IMR-90 (cell line): ENCODE measurements at regions not wholly inside any gene's neighbourhood (a gene's known extent, or its start where the extent isn't known, plus 50 kb on each side); places are given as distances from the start of the nearest gene placed in this dataset.

Source experiments
- ATAC-seq: fragments of 200-7000 bp; cut with Tn5 transposase; 2 replicates; pipeline ENCODE4 v1.9.1; 2020; ENCODE audit warnings: low read depth, mild to moderate bottlenecking, moderate library complexity
- BruUV-seq: library from RNA; stranded (reverse); fragments of 400-500 nt; replicated peaks from 2 replicates; lab custom pipeline; 2021; lab: Mats Ljungman, UMichigan
- CTCF ChIA-PET: fragments of 300-600 bp; formaldehyde crosslinking; extraction: SDS; loops from one replicate; lab custom pipeline; 2021; ENCODE audit warnings: antibody characterized with exemption; lab: Yijun Ruan, JAX
- POLR2A ChIA-PET: fragments of 300-600 bp; sonication (Branson Sonifier 250); formaldehyde crosslinking; loops from one replicate; lab custom pipeline; 2022; ENCODE audit warnings: antibody characterized with exemption; ENCODE audit not compliant: unreplicated experiment; lab: Charles Lee
- DNase-seq: peaks from one replicate; pipeline ENCODE4 v3.0.0; 2013
- H2AFZ ChIP-seq: replicated peaks from 2 replicates; pipeline ENCODE3; 2013; ENCODE audit warnings: low read length, mild to moderate bottlenecking; ENCODE audit not compliant: poor library complexity
- H2AK5ac ChIP-seq: 2 replicates; pipeline ENCODE4 v1.6.1; 2013; ENCODE audit warnings: low read depth, low read length, inconsistent platforms
- H2AK9ac ChIP-seq: replicated peaks from 2 replicates; pipeline ENCODE3; 2013; ENCODE audit warnings: mild to moderate bottlenecking, low read depth, low read length, moderate library complexity; ENCODE audit not compliant: poor library complexity
- H2BK120ac ChIP-seq: 2 replicates; pipeline ENCODE4 v1.6.1; 2013; ENCODE audit warnings: low read depth, low read length, inconsistent platforms
- H2BK15ac ChIP-seq: 3 replicates; pipeline ENCODE4 v1.6.1; 2013; ENCODE audit warnings: low read depth, low read length, inconsistent platforms
- H2BK20ac ChIP-seq: 2 replicates; pipeline ENCODE4 v1.6.1; 2013; ENCODE audit warnings: low read depth, mild to moderate bottlenecking, inconsistent platforms, low read length, moderate library complexity
- H2BK5ac ChIP-seq: 2 replicates; pipeline ENCODE4 v1.6.1; 2013; ENCODE audit warnings: mild to moderate bottlenecking, low read depth, low read length, inconsistent platforms; ENCODE audit not compliant: poor library complexity, severe bottlenecking
- H3K14ac ChIP-seq: replicated peaks from 2 replicates; pipeline ENCODE4 v1.6.1; 2013; ENCODE audit warnings: low read depth, low read length, inconsistent platforms
- H3K18ac ChIP-seq: 2 replicates; pipeline ENCODE4 v1.6.1; 2013; ENCODE audit warnings: low read depth, low read length, control low read depth
- H3K23ac ChIP-seq: 2 replicates; pipeline ENCODE4 v1.6.1; 2013; ENCODE audit warnings: low read depth, low read length, inconsistent platforms
- H3K27ac ChIP-seq: 2 replicates; pipeline ENCODE4 v1.5.1; 2013; ENCODE audit warnings: mild to moderate bottlenecking, control low read depth, low read length; ENCODE audit not compliant: insufficient read depth
- H3K27me3 ChIP-seq: 2 replicates; pipeline ENCODE4 v1.6.1; 2013; ENCODE audit warnings: low read length; ENCODE audit not compliant: control insufficient read depth, insufficient read depth
- H3K36me3 ChIP-seq: 2 replicates; pipeline ENCODE4 v1.6.1; 2013; ENCODE audit warnings: low read length, mixed read lengths; ENCODE audit not compliant: control insufficient read depth, insufficient read depth
- H3K4ac ChIP-seq: 2 replicates; pipeline ENCODE4 v1.6.1; 2013; ENCODE audit warnings: low read depth, low read length, inconsistent platforms
- H3K4me1 ChIP-seq: 2 replicates; pipeline ENCODE4 v1.6.1; 2013; ENCODE audit warnings: low read length, mixed read lengths; ENCODE audit not compliant: control insufficient read depth, insufficient read depth
- H3K4me2 ChIP-seq: 2 replicates; pipeline ENCODE4 v1.6.1; 2013; ENCODE audit warnings: low read depth, mild to moderate bottlenecking, control low read depth, low read length, moderate library complexity
- H3K4me3 ChIP-seq: 2 replicates; pipeline ENCODE4 v1.5.1; 2013; ENCODE audit warnings: low read depth, mild to moderate bottlenecking, control low read depth, low read length, moderate library complexity; ENCODE audit not compliant: insufficient read depth
- H3K56ac ChIP-seq: 2 replicates; pipeline ENCODE4 v1.6.1; 2013; ENCODE audit warnings: low read length, inconsistent platforms; ENCODE audit not compliant: insufficient read depth; ENCODE audit errors: extremely low read depth
- H3K79me1 ChIP-seq, 2 experiments: 2 replicates each; pipeline ENCODE4 v1.6.1; 2013; ENCODE audit warnings: low read length in 2 of 2, inconsistent platforms in 1 of 2, low read depth in 1 of 2
- H3K9ac ChIP-seq: 2 replicates; pipeline ENCODE4 v1.6.1; 2013; ENCODE audit warnings: low read depth, low read length, control low read depth
- H3K9me1 ChIP-seq: 2 replicates; pipeline ENCODE4 v1.6.1; 2013; ENCODE audit warnings: low read length, inconsistent platforms; ENCODE audit not compliant: insufficient read depth
- H3K9me3 ChIP-seq: 2 replicates; pipeline ENCODE4 v1.6.1; 2013; ENCODE audit warnings: low read length; ENCODE audit not compliant: control insufficient read depth, insufficient read depth
- H4K20me1 ChIP-seq: 2 replicates; pipeline ENCODE4 v1.6.1; 2013; ENCODE audit warnings: low read length, inconsistent platforms; ENCODE audit not compliant: insufficient read depth
- H4K5ac ChIP-seq: 2 replicates; pipeline ENCODE4 v1.6.1; 2013; ENCODE audit warnings: mild to moderate bottlenecking, low read depth, low read length, control low read depth
- H4K8ac ChIP-seq, 2 experiments: 2 replicates each; pipeline ENCODE4 v1.6.1; 2013; ENCODE audit warnings: low read depth in 2 of 2, low read length in 2 of 2, control low read depth in 1 of 2, inconsistent platforms in 1 of 2
- H4K91ac ChIP-seq: 2 replicates; pipeline ENCODE4 v1.6.1; 2013; ENCODE audit warnings: low read depth, low read length, inconsistent platforms; ENCODE audit not compliant: insufficient read depth
- BHLHE40 ChIP-seq: fragments of 150-350 bp; IDR thresholded peaks from 2 replicates; pipeline ENCODE4 v1.6.1; 2016; ENCODE audit warnings: mild to moderate bottlenecking, low read depth, low read length
- CEBPB ChIP-seq: IDR thresholded peaks from 2 replicates; pipeline ENCODE4 v1.6.1; 2012; ENCODE audit warnings: low read depth, low read length, improper control_type of control experiment
- CHD1 ChIP-seq: IDR thresholded peaks from 2 replicates; pipeline ENCODE4 v1.6.1; 2012; ENCODE audit warnings: low read depth, low read length, improper control_type of control experiment
- FOS ChIP-seq: fragments of 150-350 bp; IDR thresholded peaks from 2 replicates; pipeline ENCODE4 v1.6.1; 2016; ENCODE audit warnings: low read depth, low read length
- MAFK ChIP-seq: IDR thresholded peaks from 2 replicates; pipeline ENCODE4 v1.6.1; 2012; ENCODE audit warnings: low read depth, low read length, improper control_type of control experiment
- MAZ ChIP-seq: IDR thresholded peaks from 2 replicates; pipeline ENCODE4 v1.6.1; 2012; ENCODE audit warnings: low read depth, mild to moderate bottlenecking, low read length, improper control_type of control experiment, moderate library complexity, borderline replicate concordance
- MXI1 ChIP-seq: IDR thresholded peaks from 2 replicates; pipeline ENCODE4 v1.6.1; 2012; ENCODE audit warnings: low read depth, mild to moderate bottlenecking, low read length, moderate library complexity, borderline replicate concordance
- NFE2L2 ChIP-seq: fragments of 150-350 bp; IDR thresholded peaks from 2 replicates; pipeline ENCODE4 v1.6.1; 2016; ENCODE audit warnings: low read depth, mild to moderate bottlenecking, low read length
- POLR2A ChIP-seq: IDR thresholded peaks from 2 replicates; pipeline ENCODE4 v1.6.1; 2012; ENCODE audit warnings: mild to moderate bottlenecking, low read depth, low read length
- RAD21 ChIP-seq: IDR thresholded peaks from 2 replicates; pipeline ENCODE4 v1.6.1; 2012; ENCODE audit warnings: low read length, improper control_type of control experiment
- RCOR1 ChIP-seq: IDR thresholded peaks from 2 replicates; pipeline ENCODE4 v1.6.1; 2012; ENCODE audit warnings: mild to moderate bottlenecking, low read length, improper control_type of control experiment; ENCODE audit not compliant: insufficient replicate concordance
- RFX5 ChIP-seq: IDR thresholded peaks from 2 replicates; pipeline ENCODE4 v1.8.0; 2012; ENCODE audit warnings: low read depth, mild to moderate bottlenecking, low read length, moderate library complexity
- SMC3 ChIP-seq: fragments of 150-350 bp; IDR thresholded peaks from 2 replicates; pipeline ENCODE4 v1.6.1; 2016; ENCODE audit warnings: low read depth, mild to moderate bottlenecking, antibody characterized with exemption, low read length, moderate library complexity
- WGBS, 2 experiments: methylation state at CpG; one replicate each; pipeline versions ENCODE4 v1.1.5 to v1.1.7; 2013; ENCODE audit warnings: missing lambda C conversion rate in 2 of 2; ENCODE audit not compliant: insufficient read length in 1 of 2; ENCODE audit errors: extremely low coverage in 2 of 2; 5-methylcytosine and 5-hydroxymethylcytosine counted together
- dilution Hi-C: fragments of 300-500 bp; cut with HindIII; formaldehyde crosslinking; loops from one replicate; pipeline ENCODE4 v1.14.3; 2018; ENCODE audit warnings: low sequenced_read_pairs; ENCODE audit not compliant: unreplicated experiment
- in situ Hi-C: fragments of 300-500 bp; cut with MboI; formaldehyde crosslinking; loops from 3 replicates; pipeline ENCODE4 v1.14.3; 2019; ENCODE audit warnings: low sequenced_read_pairs, inconsistent platforms, mixed read lengths
- intact Hi-C: fragments of 100-400 bp; cut with micrococcal nuclease; formaldehyde crosslinking; loops from 2 replicates; pipeline ENCODE4 v1.10.0; 2022
- TF ChIP-seq, protein P1 (sequence below): fragments of 150-350 bp; IDR thresholded peaks from 2 replicates; pipeline ENCODE4 v1.6.1; 2017; ENCODE audit warnings: mild to moderate bottlenecking, antibody characterized with exemption, low read length, low read depth
- TF ChIP-seq, protein P2 (sequence below): conservative IDR thresholded peaks from 2 replicates; pipeline ENCODE4 v1.5.1; 2012; ENCODE audit warnings: mild to moderate bottlenecking, low read depth, low read length, improper control_type of control experiment

DNA sequence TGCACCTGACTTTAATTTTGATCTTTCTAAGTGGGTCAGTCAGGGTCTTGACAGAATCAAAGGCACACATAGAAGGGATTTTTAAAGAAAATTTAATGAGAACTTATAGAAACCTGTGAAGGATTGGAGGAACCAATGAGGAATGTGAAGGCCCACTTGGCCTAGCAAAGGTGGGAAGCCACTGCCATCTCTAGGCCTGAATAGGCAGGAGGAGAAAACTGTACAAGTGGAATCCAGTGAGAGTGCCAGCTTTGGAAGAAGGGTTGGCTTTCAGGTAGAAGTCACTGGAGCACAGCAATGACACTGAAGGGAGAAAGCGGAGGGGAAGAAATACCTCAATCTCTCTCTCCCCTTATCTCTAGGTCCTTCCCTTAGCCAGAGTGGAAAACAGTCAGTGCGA is 380.7 kb upstream of the KCNMB2 start:
- WGBS, 2 experiments = no CpG with 5 or more reads among the region's 2 CpGs
- no peak overlapping the region for H3K4me3 ChIP-seq
- dilution Hi-C loops = no loop called here

More for the DNA sequence above, 380.7 kb upstream of the KCNMB2 start:
- Histone ChIP-seq H4K91ac (no peak overlapping the region), H3K9ac (no peak overlapping the region), H3K9me1 (no peaks in the 10 kb centered on the region), H4K8ac (0 out of 4 replicates have a peak overlapping the region, but pooled peaks of 1 of the 2 experiments have one; percentile 23), H3K18ac (no peak overlapping the region), H2AK5ac (no peak overlapping the region), H3K56ac (no peak overlapping the region), H4K20me1 (no peaks in the 10 kb centered on the region), H2AK9ac (no peak overlapping the region), H3K9me3 (no peaks in the 10 kb centered on the region), H2BK20ac (no peak overlapping the region; the same call in 1 of the 2 replicates), H3K79me1 (no peaks in the 10 kb centered on the region), H2AFZ (peak overlapping the region; percentile 56), H2BK15ac (no peak overlapping the region), H3K27me3 (no peaks in the 10 kb centered on the region), H3K4ac (no peak overlapping the region), H3K14ac (no peak overlapping the region), H2BK120ac (no peak overlapping the region), H2BK5ac (no peak overlapping the region), H3K4me2 (no peak overlapping the region), H4K5ac (no peak overlapping the region), H3K36me3 (no peaks in the 10 kb centered on the region), H3K4me1 (peaks cover 1% of the 10 kb centered on the region; the same call in 1 of the 2 replicates), H3K23ac (no peak overlapping the region), H3K27ac (no peak overlapping the region)
- ChIA-PET CTCF (no interaction called here), POLR2A (no interaction called here)
- no TSS peak for BruUV-seq
- intact Hi-C loops (no loop called here), in situ Hi-C loops (no loop called here)
- ATAC-seq (no peak), DNase-seq (no peak)
- TF ChIP-seq NFE2L2 = no peak
- no peak for TF ChIP-seq POLR2A
- no peak for TF ChIP-seq SMC3
- TF ChIP-seq RCOR1 = no peak
- TF ChIP-seq FOS = no peak
- no peak for TF ChIP-seq CEBPB
- TF ChIP-seq RAD21 = no peak
- no peak for TF ChIP-seq RFX5
- TF ChIP-seq CHD1 = no peak
- no peak for TF ChIP-seq BHLHE40
- no peak for TF ChIP-seq MAFK
- no peak for TF ChIP-seq MAZ
- TF ChIP-seq, protein P1, sequence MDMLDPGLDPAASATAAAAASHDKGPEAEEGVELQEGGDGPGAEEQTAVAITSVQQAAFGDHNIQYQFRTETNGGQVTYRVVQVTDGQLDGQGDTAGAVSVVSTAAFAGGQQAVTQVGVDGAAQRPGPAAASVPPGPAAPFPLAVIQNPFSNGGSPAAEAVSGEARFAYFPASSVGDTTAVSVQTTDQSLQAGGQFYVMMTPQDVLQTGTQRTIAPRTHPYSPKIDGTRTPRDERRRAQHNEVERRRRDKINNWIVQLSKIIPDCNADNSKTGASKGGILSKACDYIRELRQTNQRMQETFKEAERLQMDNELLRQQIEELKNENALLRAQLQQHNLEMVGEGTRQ = no peak
- TF ChIP-seq MXI1 = no peak
- TF ChIP-seq, protein P2, sequence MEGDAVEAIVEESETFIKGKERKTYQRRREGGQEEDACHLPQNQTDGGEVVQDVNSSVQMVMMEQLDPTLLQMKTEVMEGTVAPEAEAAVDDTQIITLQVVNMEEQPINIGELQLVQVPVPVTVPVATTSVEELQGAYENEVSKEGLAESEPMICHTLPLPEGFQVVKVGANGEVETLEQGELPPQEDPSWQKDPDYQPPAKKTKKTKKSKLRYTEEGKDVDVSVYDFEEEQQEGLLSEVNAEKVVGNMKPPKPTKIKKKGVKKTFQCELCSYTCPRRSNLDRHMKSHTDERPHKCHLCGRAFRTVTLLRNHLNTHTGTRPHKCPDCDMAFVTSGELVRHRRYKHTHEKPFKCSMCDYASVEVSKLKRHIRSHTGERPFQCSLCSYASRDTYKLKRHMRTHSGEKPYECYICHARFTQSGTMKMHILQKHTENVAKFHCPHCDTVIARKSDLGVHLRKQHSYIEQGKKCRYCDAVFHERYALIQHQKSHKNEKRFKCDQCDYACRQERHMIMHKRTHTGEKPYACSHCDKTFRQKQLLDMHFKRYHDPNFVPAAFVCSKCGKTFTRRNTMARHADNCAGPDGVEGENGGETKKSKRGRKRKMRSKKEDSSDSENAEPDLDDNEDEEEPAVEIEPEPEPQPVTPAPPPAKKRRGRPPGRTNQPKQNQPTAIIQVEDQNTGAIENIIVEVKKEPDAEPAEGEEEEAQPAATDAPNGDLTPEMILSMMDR = no peak
